ENCODE measurements at regions not wholly inside any gene's neighbourhood (a gene's known extent, or its start where the extent isn't known, plus 50 kb on each side); places are given as distances from the start of the nearest gene placed in this dataset.

- Histone ChIP-seq H3K4me2 (peak overlapping the region; percentile 19 to 72 (median 55)), H3K27me3 (no peaks in the 10 kb centered on the region), H3K9ac (no peak overlapping the region), H3K4me3 (no peak overlapping the region), H4K20me1 (no peaks in the 10 kb centered on the region), H3K27ac (no peak overlapping the region), H3K4me1 (peaks cover 10 to 15% (median 11%) of the 10 kb centered on the region in 10 experiments), H3K9me3 (replicated peaks in 1 of 11) (peaks cover 18 to 27% (median 21%) of the 10 kb centered on the region in 11 experiments), H3K36me3 (no peaks in the 10 kb centered on the region; a peak in 1 of 22 replicates)
- TF ChIP-seq Cebpa-rat (IDR thresholded peaks at IDR 0.05) = no peak
Measured at GRCh38 chr9:86557063-86557766, 203.0 kb upstream of the TUT7 start.

- Histone ChIP-seq H4K20me1 (no peaks in the 10 kb centered on the region), H3K9me3 (replicated peaks in 1 of 11) (peaks cover 18 to 27% (median 22%) of the 10 kb centered on the region in 11 experiments), H3K4me3 (no peak overlapping the region), H3K36me3 (no peaks in the 10 kb centered on the region; a peak in 1 of 22 replicates), H3K27me3 (no peaks in the 10 kb centered on the region), H3K4me2 (no peak overlapping the region), H3K4me1 (peaks cover 10 to 15% (median 11%) of the 10 kb centered on the region in 10 experiments), H3K9ac (no peak overlapping the region), H3K27ac (no peak overlapping the region)
- no peak for TF ChIP-seq Cebpa-rat (IDR thresholded peaks at IDR 0.05)
Measured at GRCh38 chr9:86555661-86556060, 201.5 kb upstream of the TUT7 start.

- peaks cover 6 to 12% (median 8%) of the 10 kb centered on the region in 11 experiments; a peak in 15 of 22 replicates for H3K9me3 ChIP-seq (replicated peaks in 1 of 11)
- no peak overlapping the region for H3K27ac ChIP-seq
- no peaks in the 10 kb centered on the region for H3K4me1 ChIP-seq
- no peak overlapping the region for H3K4me3 ChIP-seq
- no peaks in the 10 kb centered on the region for H3K36me3 ChIP-seq
- no peak overlapping the region for H3K9ac ChIP-seq
- no peak overlapping the region for H3K4me2 ChIP-seq
- H4K20me1 ChIP-seq = no peaks in the 10 kb centered on the region
- no peak for TF ChIP-seq Cebpa-rat (IDR thresholded peaks at IDR 0.05)
- no peaks in the 10 kb centered on the region for H3K27me3 ChIP-seq
Measured at GRCh38 chr9:86550401-86550800, 196.2 kb upstream of the TUT7 start.

DNA sequence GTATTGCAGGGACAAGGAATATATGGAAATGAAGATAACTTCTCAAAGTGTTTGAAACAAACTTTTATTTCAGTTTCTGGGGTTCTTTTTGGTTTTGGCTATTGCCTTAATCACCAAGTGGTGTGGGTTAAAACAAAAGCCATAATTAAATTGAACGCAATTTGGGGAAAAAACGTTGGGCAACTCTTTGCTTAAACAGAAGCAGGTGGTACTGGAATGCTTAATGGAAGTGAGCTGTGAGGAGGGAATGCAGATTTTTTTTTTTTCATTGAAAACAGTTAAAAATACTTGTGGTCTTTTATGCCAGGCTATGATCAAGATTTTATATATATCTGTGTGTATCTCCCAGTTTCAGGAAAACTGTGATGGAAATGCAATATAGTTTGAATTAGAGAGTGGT, 195.7 kb upstream of the TUT7 start:
- H3K4me1 ChIP-seq = no peaks in the 10 kb centered on the region
- no peak overlapping the region for H3K27ac ChIP-seq
- H3K9ac ChIP-seq = no peak overlapping the region
- H3K27me3 ChIP-seq = no peaks in the 10 kb centered on the region
- peaks cover 6 to 12% (median 8%) of the 10 kb centered on the region in 11 experiments; a peak in 15 of 22 replicates for H3K9me3 ChIP-seq (replicated peaks in 1 of 11)
- H3K36me3 ChIP-seq = no peaks in the 10 kb centered on the region
- no peak overlapping the region for H3K4me2 ChIP-seq
- H3K4me3 ChIP-seq = no peak overlapping the region
- TF ChIP-seq Cebpa-rat (IDR thresholded peaks at IDR 0.05) = no peak
- no peaks in the 10 kb centered on the region for H4K20me1 ChIP-seq

DNA sequence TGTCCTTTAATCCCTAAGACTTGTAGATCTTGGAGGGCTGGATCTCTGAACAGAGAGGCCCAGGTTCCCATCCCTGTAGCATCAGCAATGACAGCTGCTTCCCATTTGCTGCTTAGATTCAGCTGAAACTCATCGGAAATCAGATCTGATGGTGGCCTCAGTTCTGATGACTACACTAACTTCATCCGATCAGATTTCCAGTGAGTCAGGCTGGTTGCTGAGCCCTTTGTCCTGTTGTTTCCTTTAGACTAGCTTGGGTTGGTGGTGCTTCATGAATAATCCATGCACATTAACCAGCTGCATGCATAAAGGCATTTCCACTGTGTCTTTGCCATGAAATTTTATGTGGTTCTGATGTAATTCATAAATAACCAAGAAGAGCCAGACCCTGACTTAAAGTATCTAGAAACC, 195.2 kb upstream of the TUT7 start:
- Histone ChIP-seq H3K4me3 (no peak overlapping the region), H3K9me3 (replicated peaks in 1 of 11) (peaks cover 6 to 12% (median 8%) of the 10 kb centered on the region in 11 experiments; a peak in 15 of 22 replicates), H3K9ac (no peak overlapping the region), H3K4me1 (no peaks in the 10 kb centered on the region), H3K27me3 (no peaks in the 10 kb centered on the region), H3K27ac (no peak overlapping the region), H4K20me1 (no peaks in the 10 kb centered on the region), H3K4me2 (no peak overlapping the region), H3K36me3 (no peaks in the 10 kb centered on the region)
- no peak for TF ChIP-seq Cebpa-rat (IDR thresholded peaks at IDR 0.05)

- Histone ChIP-seq H4K20me1 (no peaks in the 10 kb centered on the region), H3K9me3 (replicated peaks in 1 of 11) (peaks cover 6 to 11% (median 7%) of the 10 kb centered on the region in 11 experiments; a peak in 15 of 22 replicates), H3K36me3 (no peaks in the 10 kb centered on the region), H3K9ac (no peak overlapping the region), H3K27ac (no peak overlapping the region), H3K4me2 (no peak overlapping the region), H3K27me3 (no peaks in the 10 kb centered on the region), H3K4me3 (no peak overlapping the region), H3K4me1 (no peaks in the 10 kb centered on the region; a peak in 1 of 20 replicates)
- no peak for TF ChIP-seq Cebpa-rat (IDR thresholded peaks at IDR 0.05)
Measured at GRCh38 chr9:86548220-86548619, 194.0 kb upstream of the TUT7 start.

DNA sequence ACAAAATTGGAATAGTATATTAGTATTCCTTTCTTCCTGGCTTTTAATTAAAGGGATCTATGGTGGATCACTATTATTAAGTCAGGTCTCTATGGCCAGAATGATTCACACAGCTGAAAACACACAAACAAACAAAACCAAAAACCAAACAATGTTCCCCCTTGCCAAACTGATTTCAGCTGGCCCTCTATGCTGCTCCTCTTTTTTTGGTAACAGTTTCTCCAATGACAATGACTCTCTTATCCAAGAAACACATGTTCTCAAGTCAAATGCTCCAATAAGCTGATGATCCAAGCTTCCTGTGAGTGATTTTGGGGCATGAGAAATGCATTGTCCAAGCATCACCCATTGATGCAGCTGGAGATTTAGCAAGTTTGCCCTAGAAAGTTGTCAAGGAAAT, 193.4 kb upstream of the TUT7 start:
- peaks cover 0 to 4% (median 1%) of the 10 kb centered on the region in 11 experiments; a peak in 11 of 22 replicates for H3K9me3 ChIP-seq (replicated peaks in 1 of 11)
- peaks cover 0 to 5% (median 0%) of the 10 kb centered on the region in 10 experiments; a peak in 1 of 20 replicates for H3K4me1 ChIP-seq
- TF ChIP-seq Cebpa-rat (IDR thresholded peaks at IDR 0.05) = no peak
- H4K20me1 ChIP-seq = no peaks in the 10 kb centered on the region
- H3K36me3 ChIP-seq = no peaks in the 10 kb centered on the region
- no peaks in the 10 kb centered on the region for H3K27me3 ChIP-seq
- no peak overlapping the region for H3K4me3 ChIP-seq
- H3K9ac ChIP-seq = no peak overlapping the region
- no peak overlapping the region for H3K27ac ChIP-seq
- no peak overlapping the region for H3K4me2 ChIP-seq

DNA sequence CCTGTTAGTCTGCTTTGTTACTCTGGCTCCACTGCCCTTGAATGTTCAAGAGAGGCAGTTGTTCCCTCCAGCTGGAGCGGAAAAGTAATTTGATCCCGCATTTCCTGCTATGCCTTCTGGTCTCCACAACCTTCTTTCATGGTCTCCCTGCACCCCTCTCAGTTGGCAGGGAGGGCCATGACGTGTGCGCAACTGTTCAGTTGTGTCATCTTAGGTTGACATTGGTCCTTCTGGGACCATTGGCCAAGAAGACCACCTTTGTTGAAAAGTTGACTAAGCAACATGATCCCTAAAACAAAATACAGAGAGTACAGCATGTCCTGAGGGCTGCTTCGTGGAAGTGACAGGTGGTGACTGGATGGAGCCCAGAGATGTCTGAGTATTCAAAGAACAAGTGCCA, 192.5 kb upstream of the TUT7 start:
- Histone ChIP-seq H3K4me3 (no peak overlapping the region), H3K36me3 (no peaks in the 10 kb centered on the region), H3K27ac (no peak overlapping the region), H3K27me3 (no peaks in the 10 kb centered on the region), H4K20me1 (no peaks in the 10 kb centered on the region), H3K9ac (no peak overlapping the region), H3K4me1 (peaks cover 0 to 5% (median 0%) of the 10 kb centered on the region in 10 experiments; a peak in 1 of 20 replicates), H3K9me3 (replicated peaks in 1 of 11) (no peaks in the 10 kb centered on the region), H3K4me2 (no peak overlapping the region)
- TF ChIP-seq Cebpa-rat (IDR thresholded peaks at IDR 0.05) = no peak

DNA sequence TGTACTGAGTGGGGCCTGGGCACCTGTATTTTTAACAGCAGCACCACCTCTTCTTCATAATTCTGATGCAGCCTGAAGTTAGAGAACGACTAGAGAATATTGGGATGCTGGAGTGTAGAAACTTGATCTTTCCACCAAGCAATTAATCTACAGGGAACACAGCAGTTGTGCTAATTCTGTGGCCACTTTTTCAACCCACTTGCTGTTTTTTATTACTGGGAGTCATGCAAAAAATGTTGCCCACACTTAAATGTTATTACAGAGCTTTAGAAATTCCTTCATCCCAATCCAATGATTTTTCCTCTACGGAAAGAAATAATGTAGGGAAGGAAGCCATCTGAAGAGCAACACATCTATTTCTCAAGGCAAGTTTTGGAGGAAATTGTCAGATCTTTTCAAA, 190.9 kb upstream of the TUT7 start:
- H3K4me3 ChIP-seq = no peak overlapping the region
- no peaks in the 10 kb centered on the region for H4K20me1 ChIP-seq
- no peaks in the 10 kb centered on the region for H3K27me3 ChIP-seq

More for the DNA sequence above, 190.9 kb upstream of the TUT7 start:
- H3K4me1 ChIP-seq = peaks cover 0 to 5% (median 0%) of the 10 kb centered on the region in 10 experiments; a peak in 1 of 20 replicates
- H3K9ac ChIP-seq = no peak overlapping the region
- H3K4me2 ChIP-seq = no peak overlapping the region
- H3K36me3 ChIP-seq = no peaks in the 10 kb centered on the region
- no peak for TF ChIP-seq Cebpa-rat (IDR thresholded peaks at IDR 0.05)
- H3K27ac ChIP-seq = no peak overlapping the region
- no peaks in the 10 kb centered on the region for H3K9me3 ChIP-seq (replicated peaks in 1 of 11)

Data from BLaER1 treated with 17β-estradiol and CSF1 and Interleukin-3, amounts not matched to agents 10 nM and 100 nM (cell line).